GM19438 (cell line): ENCODE measurements at regions not wholly inside any gene's neighbourhood (a gene's known extent, or its start where the extent isn't known, plus 50 kb on each side); places are given as distances from the start of the nearest gene placed in this dataset.

Experiments
- ATAC-seq: cut with Tn5 transposase; IDR thresholded peaks from one replicate; pipeline ENCODE4 v1.9.1; 2021; ENCODE audit warnings: low read depth; ENCODE audit not compliant: unreplicated experiment

DNA sequence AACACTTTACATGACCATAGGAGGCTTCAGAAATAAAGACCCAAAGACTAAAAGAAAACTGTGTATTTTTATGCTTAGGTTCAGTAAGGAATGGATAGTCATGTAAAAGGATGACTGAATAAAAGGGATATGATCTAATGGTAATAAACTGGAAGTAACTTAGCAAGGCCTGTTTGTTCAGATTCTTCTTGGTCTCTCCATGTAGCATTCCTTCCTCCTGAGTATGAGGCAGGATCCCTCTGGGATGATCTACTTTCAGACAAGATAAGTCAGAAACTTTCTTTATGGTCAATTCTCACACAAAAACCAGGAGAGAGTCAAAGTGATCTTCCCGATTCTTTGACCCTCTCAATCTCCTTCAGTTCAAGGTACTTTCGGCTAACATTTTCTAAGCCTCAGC is 340.8 kb upstream of the DCBLD2 start:
- no peak for ATAC-seq

- no peak for ATAC-seq
These were observed 339.2 kb upstream of the DCBLD2 start for GRCh38 chr3:99240700-99241099.

DNA sequence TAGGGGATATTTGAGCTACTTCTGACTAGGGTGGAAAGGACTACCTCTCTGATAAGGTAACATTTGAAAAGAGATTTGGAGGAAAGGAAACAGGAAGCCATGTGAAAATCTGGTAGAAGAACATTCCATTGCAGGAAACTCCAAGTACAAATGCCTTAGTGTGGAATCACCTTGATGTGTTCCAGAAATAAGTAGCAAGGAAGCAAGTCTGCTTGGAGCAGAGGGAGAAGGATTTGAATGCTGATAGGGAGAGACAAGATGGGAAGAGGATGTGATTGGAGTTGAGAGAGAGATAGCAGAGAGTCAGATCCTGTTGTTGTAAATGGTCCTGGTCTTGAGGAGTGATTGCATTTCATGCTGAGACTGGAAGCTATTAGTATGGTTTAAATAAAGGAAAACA is 335.1 kb upstream of the DCBLD2 start:
- no peak for ATAC-seq

DNA sequence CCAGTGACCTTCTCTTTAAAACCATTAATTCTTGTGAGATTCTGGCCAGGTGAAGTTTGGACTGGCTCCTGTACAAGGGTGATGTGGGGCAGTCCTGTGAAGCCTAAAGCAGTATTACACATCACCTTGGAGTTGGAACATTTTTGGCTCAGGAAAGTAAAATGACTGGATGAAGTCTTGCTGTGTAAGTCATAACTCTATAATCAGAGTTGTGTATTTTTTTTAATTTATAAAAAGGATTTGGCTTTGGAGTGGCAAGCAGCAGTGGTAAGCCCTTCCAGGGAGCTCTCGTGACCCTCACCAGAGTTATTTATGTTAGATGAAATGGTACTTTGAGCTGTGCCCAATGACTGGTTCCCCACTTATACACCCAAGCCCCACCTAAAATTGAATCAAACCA is 331.2 kb upstream of the DCBLD2 start:
- ATAC-seq = no peak

- ATAC-seq = no peak
These were observed 317.0 kb upstream of the DCBLD2 start for GRCh38 chr3:99218468-99218867.

- ATAC-seq = no peak
These were observed 311.5 kb upstream of the DCBLD2 start for GRCh38 chr3:99212969-99213368.

GRCh38 chr3:99211309-99211708 is 309.8 kb upstream of the DCBLD2 start:
- no peak for ATAC-seq

GRCh38 chr3:99199021-99199420 is 297.5 kb upstream of the DCBLD2 start:
- no peak for ATAC-seq

- ATAC-seq = no peak
These were observed 289.7 kb upstream of the DCBLD2 start for GRCh38 chr3:99191186-99191585.

DNA sequence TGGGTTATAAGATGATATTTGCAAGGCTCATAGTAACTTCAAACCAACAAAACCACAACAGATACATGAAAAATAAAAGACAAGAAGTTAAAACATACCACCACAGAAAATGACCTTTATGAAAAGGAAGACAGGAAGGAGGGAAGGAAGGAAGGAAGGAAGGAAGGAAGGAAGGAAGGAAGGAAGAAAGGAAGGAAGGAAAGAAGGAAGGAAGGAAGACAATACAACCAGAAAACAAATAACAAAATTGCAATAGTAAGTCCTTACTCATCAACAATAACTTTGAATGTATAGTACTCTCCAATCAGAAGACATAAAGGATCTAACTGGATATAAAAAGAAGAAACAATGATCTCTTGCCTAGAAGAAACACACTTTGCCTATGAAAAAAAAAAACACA is 287.4 kb upstream of the DCBLD2 start:
- no peak for ATAC-seq

DNA sequence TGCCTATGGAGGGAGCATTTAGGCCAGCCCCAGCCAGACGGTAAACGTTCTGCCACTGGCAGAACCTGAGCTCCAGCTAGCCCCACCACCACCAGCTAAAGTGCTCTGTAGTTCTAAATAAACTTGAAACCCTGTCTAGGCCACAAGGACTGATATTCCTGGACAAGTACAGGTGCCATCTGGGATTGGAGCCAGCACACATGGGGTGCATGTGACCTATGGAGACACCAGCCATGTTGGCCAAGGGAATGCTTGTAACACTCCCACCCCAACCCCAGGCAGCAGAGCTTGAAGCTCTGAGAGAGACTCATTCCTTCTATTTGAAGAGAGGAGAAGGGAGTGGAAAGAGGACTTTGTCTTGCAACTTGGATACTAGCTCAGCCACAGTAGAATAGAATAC is 284.5 kb upstream of the DCBLD2 start:
- ATAC-seq = no peak

DNA sequence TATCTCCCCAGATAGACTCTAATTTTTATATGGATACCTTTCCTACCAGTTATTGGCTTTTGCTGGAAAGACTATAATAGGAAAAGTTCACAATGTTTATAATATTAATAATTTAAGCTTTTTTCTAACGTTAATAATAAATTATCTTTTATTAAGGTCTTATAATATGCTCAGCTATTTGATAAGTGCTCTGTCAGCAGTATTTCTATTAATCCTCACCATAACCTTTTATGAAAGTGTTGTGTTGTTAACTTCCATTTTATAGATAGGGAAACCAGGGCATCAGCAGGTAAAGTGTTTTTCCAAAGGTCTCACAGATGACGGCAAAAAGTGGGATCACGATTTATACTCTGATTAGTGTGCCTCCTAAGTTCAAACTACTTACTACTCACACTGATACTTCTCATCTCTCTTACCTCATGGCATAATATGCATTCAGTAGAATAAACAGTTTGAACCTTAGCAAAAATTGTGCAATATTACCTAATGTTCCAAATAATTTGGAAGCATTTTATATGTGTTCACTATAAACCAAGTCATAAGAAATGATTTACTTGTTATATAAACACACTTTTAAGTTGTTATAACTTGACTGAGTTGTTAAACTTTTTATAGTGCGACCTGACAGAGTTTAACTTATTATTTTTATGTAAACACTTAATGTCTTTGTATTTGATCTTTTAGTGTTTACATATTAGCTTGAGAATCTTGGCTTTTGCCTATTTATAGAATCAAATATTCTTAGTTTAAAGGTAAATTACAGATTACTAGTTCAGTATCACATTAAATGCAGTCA is 274.9 kb upstream of the DCBLD2 start:
- ATAC-seq = no peak

- ATAC-seq = no peak
These were observed 273.8 kb upstream of the DCBLD2 start for GRCh38 chr3:99175276-99175812.

- ATAC-seq = no peak
These were observed 271.5 kb upstream of the DCBLD2 start for GRCh38 chr3:99172736-99173657.

DNA sequence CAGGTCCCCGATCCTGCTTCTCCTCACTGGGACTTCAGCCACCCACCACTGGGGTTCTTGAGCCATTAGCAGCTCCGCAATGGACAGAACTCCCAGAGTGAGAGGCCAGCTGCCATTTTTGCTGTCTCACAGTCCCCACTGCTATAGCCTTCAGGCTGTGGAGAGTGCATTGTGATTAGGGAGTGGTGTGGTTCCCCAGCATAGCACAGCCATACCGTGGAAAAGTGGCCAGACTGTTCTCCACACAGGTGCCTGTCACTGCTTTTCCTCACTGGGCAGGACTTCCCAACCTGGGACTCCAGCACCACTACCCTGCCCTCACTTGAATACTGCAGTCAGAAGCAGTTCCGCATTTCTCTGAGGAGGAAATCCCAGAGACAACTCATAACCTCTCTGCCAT is 270.3 kb upstream of the DCBLD2 start:
- no peak for ATAC-seq

GRCh38 chr3:99170867-99171517 is 269.5 kb upstream of the DCBLD2 start:
- no peak for ATAC-seq

DNA sequence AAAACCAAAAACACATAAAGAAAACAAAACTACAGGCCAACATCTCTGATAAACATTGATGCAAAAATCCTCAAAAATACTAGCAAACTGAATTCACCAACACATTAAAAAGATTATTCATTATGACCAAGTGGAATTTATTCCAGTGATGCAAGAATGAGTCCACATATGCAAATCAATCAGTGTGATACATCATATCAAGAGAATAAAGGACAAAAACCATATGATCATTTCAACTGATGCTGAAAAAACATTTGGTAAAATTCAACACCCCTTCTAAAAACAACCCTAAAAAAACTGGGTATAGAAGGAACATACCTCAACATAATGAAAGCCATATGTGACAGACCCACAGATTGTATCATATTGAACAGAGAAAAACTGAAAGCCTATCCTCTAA is 265.6 kb upstream of the DCBLD2 start:
- no peak for ATAC-seq

DNA sequence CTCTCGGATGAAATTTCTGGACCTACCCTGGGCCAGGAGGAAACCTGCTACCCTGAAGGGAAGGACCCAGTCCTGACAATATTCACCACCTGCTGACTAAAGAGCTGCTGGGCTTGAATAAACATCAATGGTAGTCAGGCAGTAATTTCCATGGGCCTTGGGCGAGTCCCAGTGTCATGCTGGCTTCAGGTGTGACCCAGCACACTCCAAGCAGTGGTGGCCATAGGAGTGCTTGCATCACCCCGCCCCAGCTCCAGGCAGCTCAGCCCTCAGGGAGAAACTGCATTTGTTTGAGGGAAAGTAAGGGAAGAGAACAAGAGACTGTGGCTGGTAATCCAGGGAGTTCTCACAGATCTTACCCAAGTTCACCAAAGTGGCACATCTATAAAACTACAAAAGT is 261.8 kb upstream of the DCBLD2 start:
- no peak for ATAC-seq

DNA sequence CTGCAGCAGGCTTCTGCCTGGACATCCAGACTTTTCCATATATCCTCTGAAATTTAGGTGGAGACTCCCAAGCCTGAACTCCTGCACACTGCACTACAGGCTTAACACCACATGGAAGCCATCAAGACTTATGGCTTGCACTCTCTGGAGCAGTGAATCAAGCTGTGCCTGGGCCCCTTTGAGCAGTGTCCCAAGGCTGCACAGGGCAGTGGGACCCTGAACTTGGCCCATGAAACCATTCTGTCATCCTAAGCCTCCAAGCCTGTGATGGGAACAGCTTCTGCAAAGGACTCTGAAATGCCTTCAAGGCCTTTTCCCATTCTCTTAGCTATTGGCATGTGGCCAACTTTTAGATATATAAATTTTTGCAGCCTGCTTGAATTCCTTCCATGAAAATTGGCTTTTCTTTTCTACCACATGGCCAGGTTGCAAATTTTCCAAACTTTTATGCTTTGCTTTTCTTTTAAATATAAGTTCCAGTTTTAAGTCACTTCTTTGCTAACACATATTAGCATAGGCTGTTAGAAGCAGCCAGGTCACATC is 257.8 kb upstream of the DCBLD2 start:
- no peak for ATAC-seq

- no peak for ATAC-seq
These were observed 243.5 kb upstream of the DCBLD2 start for GRCh38 chr3:99145031-99145430.

- no peak for ATAC-seq
These were observed 242.0 kb upstream of the DCBLD2 start for GRCh38 chr3:99143493-99143892.
